ENCODE measurements at regions not wholly inside any gene's neighbourhood (a gene's known extent, or its start where the extent isn't known, plus 50 kb on each side); places are given as distances from the start of the nearest gene placed in this dataset.
"Not testable (repeated sequence)": the region's sequence is repeated elsewhere in the genome, so short reads cannot be mapped to it uniquely, and the experiment has no call there.

DNA sequence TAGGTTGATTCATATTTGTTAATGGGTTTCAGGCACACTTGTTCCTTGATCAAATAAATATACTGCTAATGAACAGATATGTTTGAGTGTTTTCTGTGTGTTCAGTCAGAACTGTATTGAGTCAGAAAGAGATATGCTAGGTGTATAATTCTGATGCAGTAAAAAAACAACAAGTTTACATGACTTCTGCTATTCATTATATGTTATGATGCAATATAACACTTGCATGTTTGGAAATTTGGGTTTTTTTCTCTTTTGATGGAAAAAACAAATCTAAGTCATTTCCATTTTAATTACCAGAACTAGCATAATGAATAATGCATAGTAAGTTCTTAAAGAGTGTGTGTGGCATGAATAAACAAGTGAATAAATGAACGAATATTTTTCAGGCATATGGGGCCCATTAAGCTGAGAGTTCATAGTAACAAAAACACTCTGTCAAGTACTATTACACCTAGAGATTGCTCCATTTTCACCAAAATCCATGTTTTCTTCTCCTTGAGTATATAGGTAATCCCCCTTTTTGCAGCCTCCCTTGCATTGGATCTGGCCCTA lies 208.3 kb upstream of the NT5E start:
- Histone ChIP-seq H3K27me3 (ENCODE audit: insufficient read depth, low read length) (no peaks in the 10 kb centered on the region), H3K9ac (ENCODE audit: low read depth, low read length) (no peak overlapping the region), H3K9me3 (ENCODE audit: insufficient read depth, low read depth, low read length) (no peaks in the 10 kb centered on the region)

DNA sequence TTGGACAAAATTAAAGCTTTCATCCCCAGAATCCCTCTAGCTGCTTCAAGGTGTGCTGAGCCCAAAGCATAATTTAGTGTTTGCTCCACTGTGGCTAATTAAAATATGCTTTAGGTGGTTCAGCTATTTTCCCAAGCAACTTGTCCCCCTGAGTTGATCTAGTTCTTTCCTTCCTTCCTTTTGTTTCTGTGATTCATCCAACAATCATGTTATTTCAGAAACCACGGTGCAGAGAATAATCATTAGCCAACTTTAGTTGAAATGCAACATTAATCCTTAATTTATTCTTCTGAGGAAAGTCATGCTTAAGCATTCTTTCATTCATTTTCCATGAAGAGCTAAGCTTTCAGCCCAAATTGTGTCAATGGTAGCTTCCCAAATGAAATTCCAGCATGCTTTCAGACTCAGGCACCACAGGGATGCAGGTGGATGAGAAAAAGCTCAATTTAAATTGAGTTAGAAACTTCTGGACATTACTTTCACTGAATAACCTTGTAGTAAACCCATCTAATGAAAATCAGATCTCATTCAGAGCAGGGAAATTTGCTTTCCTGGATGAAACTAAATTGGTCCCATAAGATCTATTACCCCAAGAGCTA lies 209.0 kb upstream of the NT5E start:
- H3K9me3 ChIP-seq (ENCODE audit: insufficient read depth, low read depth, low read length): no peaks in the 10 kb centered on the region
- no peaks in the 10 kb centered on the region for H3K27me3 ChIP-seq (ENCODE audit: insufficient read depth, low read length)
- H3K36me3 ChIP-seq (ENCODE audit: insufficient read depth, low read depth, low read length): no peaks in the 10 kb centered on the region

More for the DNA sequence above, 208.3 kb upstream of the NT5E start:
- Histone ChIP-seq H3K27ac (ENCODE audit: low read length) (no peak overlapping the region), H3K36me3 (ENCODE audit: insufficient read depth, low read depth, low read length) (no peaks in the 10 kb centered on the region), H3K4me1 (ENCODE audit: insufficient read depth, low read length) (no peaks in the 10 kb centered on the region), H3K4me3 (ENCODE audit: low read length) (no peak overlapping the region)

DNA sequence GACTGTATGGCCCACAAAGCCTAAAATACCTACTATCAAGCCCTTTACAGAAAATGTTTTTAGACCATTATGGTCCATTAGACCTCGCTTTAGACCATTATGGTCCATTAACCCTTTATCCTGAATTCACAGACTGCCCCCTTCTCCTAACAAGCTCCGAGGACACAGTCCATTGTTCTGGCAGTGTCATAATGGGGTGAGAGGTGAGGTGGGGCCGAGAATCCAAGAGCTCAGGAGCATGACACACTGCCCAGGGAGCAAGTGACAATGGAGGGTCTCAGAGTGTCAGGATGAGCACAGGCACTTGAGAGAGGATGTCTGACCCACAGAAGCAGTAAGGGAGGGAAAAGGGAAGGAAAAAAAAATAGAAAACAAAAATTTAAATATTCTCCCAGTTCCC lies 212.4 kb upstream of the NT5E start:
- no peak overlapping the region for H3K4me3 ChIP-seq (ENCODE audit: low read length)
- no peak overlapping the region for H3K27ac ChIP-seq (ENCODE audit: low read length)
- no peaks in the 10 kb centered on the region for H3K4me1 ChIP-seq (ENCODE audit: insufficient read depth, low read length)
- H3K9me3 ChIP-seq (ENCODE audit: insufficient read depth, low read depth, low read length): no peaks in the 10 kb centered on the region
- no peaks in the 10 kb centered on the region for H3K27me3 ChIP-seq (ENCODE audit: insufficient read depth, low read length)
- H3K9ac ChIP-seq (ENCODE audit: low read depth, low read length): no peak overlapping the region
- H3K36me3 ChIP-seq (ENCODE audit: insufficient read depth, low read depth, low read length): no peaks in the 10 kb centered on the region

More for the DNA sequence above, 209.0 kb upstream of the NT5E start:
- Histone ChIP-seq H3K27ac (ENCODE audit: low read length) (no peak overlapping the region), H3K9ac (ENCODE audit: low read depth, low read length) (no peak overlapping the region), H3K4me1 (ENCODE audit: insufficient read depth, low read length) (no peaks in the 10 kb centered on the region), H3K4me3 (ENCODE audit: low read length) (no peak overlapping the region)

DNA sequence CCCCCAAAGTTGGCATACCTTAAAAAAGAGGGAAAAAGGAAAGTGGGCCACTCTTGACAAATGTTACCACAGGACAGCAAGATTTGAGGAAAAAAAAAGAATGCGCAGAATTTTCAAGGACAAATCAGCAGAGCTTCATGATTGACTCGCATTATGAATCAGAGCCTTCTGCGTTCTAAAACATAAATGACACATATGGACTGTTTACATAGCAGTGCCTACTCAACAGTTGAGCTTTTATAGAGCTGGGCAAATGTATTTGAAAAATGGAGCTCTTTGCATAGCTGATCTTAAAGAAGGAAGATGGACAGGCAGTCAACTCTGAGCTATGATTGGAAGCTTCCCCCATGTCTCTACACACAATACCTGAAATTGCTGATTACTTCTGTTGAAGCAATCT lies 213.2 kb upstream of the NT5E start:
- no peaks in the 10 kb centered on the region for H3K4me1 ChIP-seq (ENCODE audit: insufficient read depth, low read length)
- no peak overlapping the region for H3K27ac ChIP-seq (ENCODE audit: low read length)
- H3K36me3 ChIP-seq (ENCODE audit: insufficient read depth, low read depth, low read length): no peaks in the 10 kb centered on the region
- H3K9me3 ChIP-seq (ENCODE audit: insufficient read depth, low read depth, low read length): no peaks in the 10 kb centered on the region
- H3K9ac ChIP-seq (ENCODE audit: low read depth, low read length): no peak overlapping the region
- H3K4me3 ChIP-seq (ENCODE audit: low read length): no peak overlapping the region
- H3K27me3 ChIP-seq (ENCODE audit: insufficient read depth, low read length): no peaks in the 10 kb centered on the region

DNA sequence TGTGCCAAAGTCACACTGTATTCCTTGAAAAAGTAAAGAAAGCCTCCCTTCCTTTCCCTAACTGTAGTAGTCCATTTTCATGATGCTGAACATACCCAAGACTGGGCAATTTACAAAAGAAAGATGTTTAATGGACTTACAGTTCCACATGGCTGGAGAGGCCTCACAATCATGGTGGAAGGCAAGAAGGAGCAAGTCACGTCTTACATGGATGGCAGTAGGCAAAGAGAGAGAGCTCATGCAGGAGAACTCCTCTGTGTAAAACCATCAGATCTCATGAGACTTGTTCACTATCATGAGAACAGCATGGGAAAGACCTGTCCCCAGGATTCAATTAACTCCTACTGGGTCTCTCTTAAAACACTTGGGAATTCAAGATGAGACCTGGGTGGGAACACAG lies 222.5 kb upstream of the NT5E start:
- H3K4me3 ChIP-seq (ENCODE audit: low read length); H3K36me3 ChIP-seq (ENCODE audit: insufficient read depth, low read depth, low read length); H3K27ac ChIP-seq (ENCODE audit: low read length): not testable (repeated sequence)

DNA sequence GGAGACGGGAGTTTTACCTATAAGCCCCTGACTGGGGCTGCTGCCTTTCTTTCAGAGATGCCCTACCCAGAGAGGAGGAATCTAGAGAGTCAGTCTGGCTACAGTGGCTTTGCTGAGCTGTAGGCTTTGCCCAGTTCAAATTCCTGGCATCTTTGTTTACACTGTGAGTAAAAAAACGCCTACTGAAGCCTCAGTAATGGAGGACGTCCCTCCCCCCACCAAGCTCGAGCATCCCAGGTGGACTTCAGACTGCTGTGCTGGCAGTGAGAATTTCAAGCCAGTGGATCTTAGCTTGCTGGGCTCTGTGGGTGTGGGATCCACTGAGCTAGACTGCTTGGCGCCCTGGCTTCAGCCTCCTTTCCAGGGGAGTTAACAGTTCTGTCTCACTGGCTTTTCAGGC lies 237.1 kb upstream of the NT5E start:
- not testable (repeated sequence) for H3K27ac ChIP-seq (ENCODE audit: low read length); H3K27me3 ChIP-seq (ENCODE audit: insufficient read depth, low read length); H3K9me3 ChIP-seq (ENCODE audit: insufficient read depth, low read depth, low read length); H3K9ac ChIP-seq (ENCODE audit: low read depth, low read length); H3K4me3 ChIP-seq (ENCODE audit: low read length); H3K4me1 ChIP-seq (ENCODE audit: insufficient read depth, low read length); H3K36me3 ChIP-seq (ENCODE audit: insufficient read depth, low read depth, low read length)

More for the DNA sequence above, 222.5 kb upstream of the NT5E start:
- not testable (repeated sequence) for H3K27me3 ChIP-seq (ENCODE audit: insufficient read depth, low read length); H3K4me1 ChIP-seq (ENCODE audit: insufficient read depth, low read length); H3K9ac ChIP-seq (ENCODE audit: low read depth, low read length); H3K9me3 ChIP-seq (ENCODE audit: insufficient read depth, low read depth, low read length)

DNA sequence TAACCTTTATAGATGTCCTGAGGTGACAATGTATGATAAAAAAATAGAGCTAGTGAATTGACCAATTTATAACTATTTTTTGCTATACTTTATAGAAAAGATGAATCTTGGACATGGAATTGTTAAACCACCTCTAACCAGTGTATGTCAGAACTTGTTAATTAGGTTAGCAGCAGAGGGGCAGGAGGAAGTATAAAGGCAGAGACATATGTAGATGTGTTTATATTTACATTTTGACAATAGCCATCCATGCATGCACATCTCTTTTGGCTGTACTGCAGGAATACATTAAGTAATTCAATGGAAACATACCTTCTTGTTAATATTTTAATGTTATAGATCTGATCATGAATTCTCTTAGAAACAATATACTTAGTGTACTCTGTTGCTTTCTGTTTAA lies 254.6 kb upstream of the NT5E start:
- no peaks in the 10 kb centered on the region for H3K36me3 ChIP-seq (ENCODE audit: insufficient read depth, low read depth, low read length)
- H3K9ac ChIP-seq (ENCODE audit: low read depth, low read length): no peak overlapping the region
- H3K4me1 ChIP-seq (ENCODE audit: insufficient read depth, low read length): no peaks in the 10 kb centered on the region
- H3K9me3 ChIP-seq (ENCODE audit: insufficient read depth, low read depth, low read length): no peaks in the 10 kb centered on the region
- H3K4me3 ChIP-seq (ENCODE audit: low read length): no peak overlapping the region
- H3K27ac ChIP-seq (ENCODE audit: low read length): no peak overlapping the region
- no peaks in the 10 kb centered on the region for H3K27me3 ChIP-seq (ENCODE audit: insufficient read depth, low read length)

DNA sequence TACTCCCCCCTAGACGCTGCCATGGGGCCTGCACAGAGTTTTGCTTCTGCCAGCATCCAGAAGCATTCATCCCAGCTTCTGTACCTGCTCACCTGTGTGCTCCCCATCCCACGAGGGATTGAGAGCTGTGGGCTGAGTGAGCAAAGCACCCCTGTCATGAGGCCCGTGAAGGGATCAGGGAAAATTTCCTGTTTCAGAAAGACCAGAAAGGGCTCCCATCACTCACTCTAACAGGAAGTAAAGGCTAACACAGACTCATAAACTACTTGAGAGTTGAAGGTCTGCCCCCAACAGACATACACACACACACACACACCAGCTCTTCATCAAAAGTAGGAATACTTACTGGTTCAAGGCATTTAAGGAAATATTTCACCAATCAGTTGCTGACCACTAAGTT lies 256.5 kb upstream of the NT5E start:
- Histone ChIP-seq H3K4me1 (ENCODE audit: insufficient read depth, low read length) (no peaks in the 10 kb centered on the region), H3K27ac (ENCODE audit: low read length) (no peak overlapping the region), H3K4me3 (ENCODE audit: low read length) (no peak overlapping the region), H3K9ac (ENCODE audit: low read depth, low read length) (no peak overlapping the region), H3K27me3 (ENCODE audit: insufficient read depth, low read length) (no peaks in the 10 kb centered on the region), H3K36me3 (ENCODE audit: insufficient read depth, low read depth, low read length) (no peaks in the 10 kb centered on the region), H3K9me3 (ENCODE audit: insufficient read depth, low read depth, low read length) (no peaks in the 10 kb centered on the region)

DNA sequence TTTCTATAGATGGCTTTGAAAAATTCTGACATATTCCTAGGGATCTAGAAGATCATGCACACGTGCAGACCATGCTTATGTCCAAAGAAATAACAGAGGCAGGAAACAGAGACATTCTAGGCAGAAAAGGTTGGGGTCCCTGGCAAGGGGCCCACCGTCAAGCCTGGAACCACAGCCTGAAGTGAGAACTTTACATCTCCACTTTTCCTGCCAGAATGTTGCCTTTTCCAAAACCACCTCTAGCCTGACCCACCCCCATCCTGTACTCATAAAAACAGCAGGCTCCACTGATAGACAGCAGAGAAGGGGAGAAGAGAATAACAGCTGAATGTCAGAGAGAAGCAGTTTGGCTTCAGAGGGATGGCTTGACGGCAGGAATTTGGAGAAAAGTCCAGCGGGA lies 257.3 kb upstream of the NT5E start:
- H3K4me1 ChIP-seq (ENCODE audit: insufficient read depth, low read length): no peaks in the 10 kb centered on the region
- no peak overlapping the region for H3K9ac ChIP-seq (ENCODE audit: low read depth, low read length)
- H3K4me3 ChIP-seq (ENCODE audit: low read length): no peak overlapping the region
- H3K9me3 ChIP-seq (ENCODE audit: insufficient read depth, low read depth, low read length): no peaks in the 10 kb centered on the region
- no peaks in the 10 kb centered on the region for H3K27me3 ChIP-seq (ENCODE audit: insufficient read depth, low read length)
- H3K36me3 ChIP-seq (ENCODE audit: insufficient read depth, low read depth, low read length): no peaks in the 10 kb centered on the region
- H3K27ac ChIP-seq (ENCODE audit: low read length): no peak overlapping the region

DNA sequence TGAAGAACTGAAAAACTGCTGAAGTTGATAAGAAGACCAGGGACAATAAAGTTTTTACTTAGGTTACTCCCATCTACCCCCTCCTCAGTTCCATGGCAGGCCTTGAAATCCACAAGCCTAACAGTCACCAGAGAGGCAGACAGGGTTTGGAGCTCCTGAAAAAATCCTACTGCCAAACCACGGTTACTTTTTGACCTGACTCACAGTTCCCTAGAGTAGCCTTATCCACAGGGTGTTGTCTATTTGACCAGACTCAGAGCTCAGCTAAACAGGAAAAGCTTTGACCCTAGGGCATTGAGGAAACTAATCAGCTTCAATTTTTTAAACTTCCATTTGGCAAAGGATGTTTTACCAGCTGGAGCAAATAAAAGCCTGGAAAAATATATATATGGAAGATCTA lies 257.7 kb upstream of the NT5E start:
- Histone ChIP-seq H3K9ac (ENCODE audit: low read depth, low read length) (no peak overlapping the region), H3K27ac (ENCODE audit: low read length) (no peak overlapping the region), H3K36me3 (ENCODE audit: insufficient read depth, low read depth, low read length) (no peaks in the 10 kb centered on the region), H3K4me3 (ENCODE audit: low read length) (no peak overlapping the region), H3K27me3 (ENCODE audit: insufficient read depth, low read length) (no peaks in the 10 kb centered on the region), H3K4me1 (ENCODE audit: insufficient read depth, low read length) (no peaks in the 10 kb centered on the region), H3K9me3 (ENCODE audit: insufficient read depth, low read depth, low read length) (no peaks in the 10 kb centered on the region)

DNA sequence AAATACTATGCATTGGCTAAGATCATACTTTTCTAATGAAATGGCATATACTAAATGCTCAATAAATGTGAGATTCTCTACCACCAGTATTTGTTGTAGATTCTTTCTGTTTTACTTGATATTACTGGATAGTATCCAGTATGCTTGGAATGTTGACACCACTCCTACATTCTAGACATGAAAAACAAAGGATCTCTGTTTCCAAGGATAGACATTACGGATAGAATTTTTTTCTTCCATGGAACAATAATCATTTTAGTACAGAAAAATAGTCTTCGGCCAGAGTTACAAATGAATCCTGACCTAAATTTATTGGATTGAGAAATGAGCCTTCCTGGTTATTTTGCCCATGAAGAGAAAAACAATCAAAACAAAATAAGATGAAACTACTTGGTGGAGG lies 258.2 kb upstream of the NT5E start:
- Histone ChIP-seq H3K36me3 (ENCODE audit: insufficient read depth, low read depth, low read length) (no peaks in the 10 kb centered on the region), H3K9me3 (ENCODE audit: insufficient read depth, low read depth, low read length) (no peaks in the 10 kb centered on the region), H3K4me3 (ENCODE audit: low read length) (no peak overlapping the region), H3K4me1 (ENCODE audit: insufficient read depth, low read length) (no peaks in the 10 kb centered on the region), H3K27me3 (ENCODE audit: insufficient read depth, low read length) (no peaks in the 10 kb centered on the region), H3K27ac (ENCODE audit: low read length) (no peak overlapping the region), H3K9ac (ENCODE audit: low read depth, low read length) (no peak overlapping the region)

DNA sequence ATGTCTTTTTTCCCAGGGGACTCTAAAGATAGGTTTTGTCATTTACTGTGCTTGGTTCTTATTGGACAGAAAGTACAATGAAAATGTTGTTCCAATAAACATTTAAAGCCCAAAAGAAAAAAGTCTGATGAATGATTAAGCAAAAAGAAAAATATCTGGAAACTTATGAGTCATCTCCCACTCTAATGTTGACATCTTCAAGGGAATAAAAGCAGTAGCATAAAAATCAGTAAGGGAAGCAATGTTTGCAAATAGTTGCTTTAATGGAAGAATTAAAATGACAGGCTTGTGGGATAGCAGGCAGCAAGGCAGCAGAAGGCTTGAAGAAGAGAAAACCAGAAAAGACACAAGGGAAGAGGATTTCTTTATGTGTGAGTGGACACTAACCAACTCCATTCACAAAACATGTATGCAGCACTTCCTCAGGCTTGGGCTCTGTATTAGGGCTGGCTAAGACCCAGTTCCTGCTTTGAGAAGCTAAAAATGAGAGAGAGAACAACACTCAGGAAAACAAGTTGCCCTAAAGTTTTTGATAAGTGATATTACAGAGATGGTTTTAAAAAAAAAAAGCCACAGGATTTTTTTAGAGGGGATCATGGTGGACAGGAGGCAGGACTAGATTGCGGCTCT lies 263.2 kb upstream of the NT5E start:
- H3K4me1 ChIP-seq (ENCODE audit: insufficient read depth, low read length): no peaks in the 10 kb centered on the region
- H3K36me3 ChIP-seq (ENCODE audit: insufficient read depth, low read depth, low read length): no peaks in the 10 kb centered on the region
- H3K9me3 ChIP-seq (ENCODE audit: insufficient read depth, low read depth, low read length): no peaks in the 10 kb centered on the region
- H3K27ac ChIP-seq (ENCODE audit: low read length): no peak overlapping the region
- no peaks in the 10 kb centered on the region for H3K27me3 ChIP-seq (ENCODE audit: insufficient read depth, low read length)
- no peak overlapping the region for H3K9ac ChIP-seq (ENCODE audit: low read depth, low read length)
- no peak overlapping the region for H3K4me3 ChIP-seq (ENCODE audit: low read length)

Data from iPS-20b (cell line).